ENCODE measurements at regions not wholly inside any gene's neighbourhood (a gene's known extent, or its start where the extent isn't known, plus 50 kb on each side); places are given as distances from the start of the nearest gene placed in this dataset.
A peak's percentile ranks its signal among the peaks of the same experiment; 100 is the strongest.
"Not testable (repeated sequence)": the region's sequence is repeated elsewhere in the genome, so short reads cannot be mapped to it uniquely, and the experiment has no call there.

- Histone ChIP-seq H3K4me3 (no peak overlapping the region), H3K27me3 (replicated peaks) (no peaks in the 10 kb centered on the region), H3K9me3 (replicated peaks) (no peaks in the 10 kb centered on the region), H3K36me3 (no peaks in the 10 kb centered on the region), H3K4me1 (replicated peaks) (no peaks in the 10 kb centered on the region), H3K27ac (no peak overlapping the region)
- DNase-seq (ENCODE audit: low read depth in 1 of 2, low spot score in 2 of 2), result no peak
Measured at GRCh38 chrX:34491126-34491525, 166.0 kb downstream of the TMEM47 start.

- no peak overlapping the region for H3K27ac ChIP-seq
- no peak for DNase-seq (ENCODE audit: low read depth in 1 of 2, low spot score in 2 of 2)
Measured at GRCh38 chrX:34487364-34487763, 169.7 kb downstream of the TMEM47 start.

GRCh38 chrX:34483980-34484379, 173.1 kb downstream of the TMEM47 start:
- no peak overlapping the region for H3K4me3 ChIP-seq
- no peak for DNase-seq (ENCODE audit: low read depth in 1 of 2, low spot score in 2 of 2)
- no peak overlapping the region for H3K27ac ChIP-seq
- no peaks in the 10 kb centered on the region for H3K9me3 ChIP-seq (replicated peaks)
- H3K4me1 ChIP-seq (replicated peaks), result no peaks in the 10 kb centered on the region
- no peaks in the 10 kb centered on the region for H3K27me3 ChIP-seq (replicated peaks)
- H3K36me3 ChIP-seq, result no peaks in the 10 kb centered on the region

More at GRCh38 chrX:34487364-34487763, 169.7 kb downstream of the TMEM47 start:
- Histone ChIP-seq H3K9me3 (replicated peaks) (no peaks in the 10 kb centered on the region), H3K4me3 (no peak overlapping the region), H3K36me3 (no peaks in the 10 kb centered on the region), H3K27me3 (replicated peaks) (no peaks in the 10 kb centered on the region), H3K4me1 (replicated peaks) (no peaks in the 10 kb centered on the region)

- no peak for DNase-seq (ENCODE audit: low read depth in 1 of 2, low spot score in 2 of 2)
- H3K4me3 ChIP-seq, result no peak overlapping the region
- no peaks in the 10 kb centered on the region for H3K4me1 ChIP-seq (replicated peaks)
- no peaks in the 10 kb centered on the region for H3K27me3 ChIP-seq (replicated peaks)
- H3K36me3 ChIP-seq, result no peaks in the 10 kb centered on the region
- H3K27ac ChIP-seq, result no peak overlapping the region
- no peaks in the 10 kb centered on the region for H3K9me3 ChIP-seq (replicated peaks)
Measured at GRCh38 chrX:34470507-34470906, 186.6 kb downstream of the TMEM47 start.

- peak in 1 of 2 experiments; percentile 1 for DNase-seq (ENCODE audit: low read depth in 1 of 2, low spot score in 2 of 2)
- Histone ChIP-seq H3K27ac (no peak overlapping the region), H3K36me3 (no peaks in the 10 kb centered on the region), H3K4me3 (no peak overlapping the region), H3K9me3 (replicated peaks) (no peaks in the 10 kb centered on the region), H3K4me1 (replicated peaks) (no peaks in the 10 kb centered on the region), H3K27me3 (replicated peaks) (no peaks in the 10 kb centered on the region)
Measured at GRCh38 chrX:34467437-34467836, 189.6 kb downstream of the TMEM47 start.

- H3K27ac ChIP-seq; DNase-seq (ENCODE audit: low read depth in 1 of 2, low spot score in 2 of 2); H3K27me3 ChIP-seq (replicated peaks); H3K4me1 ChIP-seq (replicated peaks); H3K4me3 ChIP-seq; H3K9me3 ChIP-seq (replicated peaks); H3K36me3 ChIP-seq: not testable (repeated sequence)
Measured at GRCh38 chrX:34463220-34463619, 193.9 kb downstream of the TMEM47 start.

- not testable (repeated sequence) for H3K27me3 ChIP-seq (replicated peaks); H3K27ac ChIP-seq; H3K4me1 ChIP-seq (replicated peaks); DNase-seq (ENCODE audit: low read depth in 1 of 2, low spot score in 2 of 2); H3K4me3 ChIP-seq; H3K36me3 ChIP-seq; H3K9me3 ChIP-seq (replicated peaks)
Measured at GRCh38 chrX:34457850-34458249, 199.2 kb downstream of the TMEM47 start.

GRCh38 chrX:34437586-34437985, 219.5 kb downstream of the TMEM47 start:
- Histone ChIP-seq H3K4me3 (no peak overlapping the region), H3K27me3 (replicated peaks) (no peaks in the 10 kb centered on the region), H3K4me1 (replicated peaks) (no peaks in the 10 kb centered on the region), H3K27ac (no peak overlapping the region), H3K36me3 (no peaks in the 10 kb centered on the region), H3K9me3 (replicated peaks) (no peaks in the 10 kb centered on the region)
- no peak for DNase-seq (ENCODE audit: low read depth in 1 of 2, low spot score in 2 of 2)

- no peak for DNase-seq (ENCODE audit: low read depth in 1 of 2, low spot score in 2 of 2)
- Histone ChIP-seq H3K4me1 (replicated peaks) (no peaks in the 10 kb centered on the region), H3K27ac (no peak overlapping the region), H3K36me3 (no peaks in the 10 kb centered on the region), H3K4me3 (no peak overlapping the region), H3K27me3 (replicated peaks) (no peaks in the 10 kb centered on the region), H3K9me3 (replicated peaks) (no peaks in the 10 kb centered on the region)
Measured at GRCh38 chrX:34426334-34426733, 230.8 kb downstream of the TMEM47 start.

- no peaks in the 10 kb centered on the region for H3K27me3 ChIP-seq (replicated peaks)
- no peak overlapping the region for H3K4me3 ChIP-seq
- H3K9me3 ChIP-seq (replicated peaks), result no peaks in the 10 kb centered on the region
- DNase-seq (ENCODE audit: low read depth in 1 of 2, low spot score in 2 of 2), result no peak
- H3K27ac ChIP-seq, result no peak overlapping the region
- no peaks in the 10 kb centered on the region for H3K4me1 ChIP-seq (replicated peaks)
- no peaks in the 10 kb centered on the region for H3K36me3 ChIP-seq
Measured at GRCh38 chrX:34406580-34406979, 250.5 kb downstream of the TMEM47 start.

GRCh38 chrX:34404386-34405070, 252.6 kb downstream of the TMEM47 start:
- Histone ChIP-seq H3K27me3 (replicated peaks) (no peaks in the 10 kb centered on the region), H3K36me3 (no peaks in the 10 kb centered on the region), H3K27ac (no peak overlapping the region), H3K4me3 (no peak overlapping the region), H3K9me3 (replicated peaks) (no peaks in the 10 kb centered on the region), H3K4me1 (replicated peaks) (no peaks in the 10 kb centered on the region)
- DNase-seq (ENCODE audit: low read depth in 1 of 2, low spot score in 2 of 2), result no peak

- Histone ChIP-seq H3K36me3 (no peaks in the 10 kb centered on the region), H3K4me1 (replicated peaks) (no peaks in the 10 kb centered on the region), H3K27ac (no peak overlapping the region), H3K4me3 (no peak overlapping the region), H3K9me3 (replicated peaks) (no peaks in the 10 kb centered on the region), H3K27me3 (replicated peaks) (no peaks in the 10 kb centered on the region)
- DNase-seq (ENCODE audit: low read depth in 1 of 2, low spot score in 2 of 2), result no peak
Measured at GRCh38 chrX:34401411-34401810, 255.7 kb downstream of the TMEM47 start.

- H3K36me3 ChIP-seq, result no peaks in the 10 kb centered on the region
- H3K9me3 ChIP-seq (replicated peaks), result no peaks in the 10 kb centered on the region
- DNase-seq (ENCODE audit: low read depth in 1 of 2, low spot score in 2 of 2), result peak in 1 of 2 experiments; percentile 44
- H3K27me3 ChIP-seq (replicated peaks), result no peaks in the 10 kb centered on the region
- peaks cover 20% of the 10 kb centered on the region for H3K4me1 ChIP-seq (replicated peaks)
- peak overlapping the region; percentile 73 for H3K27ac ChIP-seq
- H3K4me3 ChIP-seq, result no peak overlapping the region
Measured at GRCh38 chrX:34382416-34382815, 250.3 kb upstream of the FAM47A start.

- H3K9me3 ChIP-seq (replicated peaks), result no peaks in the 10 kb centered on the region
- peaks cover 20% of the 10 kb centered on the region for H3K4me1 ChIP-seq (replicated peaks)
- H3K27ac ChIP-seq, result peak overlapping the region; percentile 73; the same call in 1 of the 2 replicates
- H3K4me3 ChIP-seq, result no peak overlapping the region
- no peaks in the 10 kb centered on the region for H3K36me3 ChIP-seq
- no peaks in the 10 kb centered on the region for H3K27me3 ChIP-seq (replicated peaks)
- DNase-seq (ENCODE audit: low read depth in 1 of 2, low spot score in 2 of 2), result peak in 1 of 2 experiments; percentile 23
Measured at GRCh38 chrX:34381241-34381640, 249.1 kb upstream of the FAM47A start.

- Histone ChIP-seq H3K9me3 (replicated peaks) (no peaks in the 10 kb centered on the region), H3K27ac (peak overlapping the region; percentile 73), H3K36me3 (no peaks in the 10 kb centered on the region), H3K4me3 (no peak overlapping the region), H3K27me3 (replicated peaks) (no peaks in the 10 kb centered on the region), H3K4me1 (replicated peaks) (peaks cover 20% of the 10 kb centered on the region)
- peak in 1 of 2 experiments; percentile 31 for DNase-seq (ENCODE audit: low read depth in 1 of 2, low spot score in 2 of 2)
Measured at GRCh38 chrX:34379891-34380290, 247.8 kb upstream of the FAM47A start.

Data from SJSA1 (cell line).